GM19238 (cell line): ENCODE measurements at regions not wholly inside any gene's neighbourhood (a gene's known extent, or its start where the extent isn't known, plus 50 kb on each side); places are given as distances from the start of the nearest gene placed in this dataset.
"Not testable (repeated sequence)": the region's sequence is repeated elsewhere in the genome, so short reads cannot be mapped to it uniquely, and the experiment has no call there.

Source experiments
- DNase-seq: peaks from one replicate; pipeline ENCODE4 v3.0.0; 2011; ENCODE audit warnings: low spot score; ENCODE audit not compliant: insufficient read length

DNA sequence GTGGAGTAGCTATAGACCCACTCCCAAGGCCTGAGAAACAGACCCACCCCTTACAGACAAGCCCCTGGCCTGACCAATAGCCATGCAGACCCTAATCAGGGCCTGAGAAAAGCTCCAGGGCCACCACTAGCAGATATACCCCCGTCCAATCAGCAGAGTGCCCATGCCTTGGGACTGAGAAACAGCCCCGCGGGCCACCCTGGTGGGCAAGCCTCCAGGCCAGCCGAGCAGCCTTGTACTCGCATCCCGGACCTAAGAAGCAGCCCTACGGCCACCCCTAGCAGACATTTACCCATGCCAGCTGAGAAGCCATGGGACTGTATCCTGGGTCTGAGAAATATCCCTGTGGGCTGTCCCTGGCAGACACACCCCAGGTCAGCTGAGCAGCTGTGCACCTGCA is 436.5 kb downstream of the SMARCA1 start:
- no peak for DNase-seq

DNA sequence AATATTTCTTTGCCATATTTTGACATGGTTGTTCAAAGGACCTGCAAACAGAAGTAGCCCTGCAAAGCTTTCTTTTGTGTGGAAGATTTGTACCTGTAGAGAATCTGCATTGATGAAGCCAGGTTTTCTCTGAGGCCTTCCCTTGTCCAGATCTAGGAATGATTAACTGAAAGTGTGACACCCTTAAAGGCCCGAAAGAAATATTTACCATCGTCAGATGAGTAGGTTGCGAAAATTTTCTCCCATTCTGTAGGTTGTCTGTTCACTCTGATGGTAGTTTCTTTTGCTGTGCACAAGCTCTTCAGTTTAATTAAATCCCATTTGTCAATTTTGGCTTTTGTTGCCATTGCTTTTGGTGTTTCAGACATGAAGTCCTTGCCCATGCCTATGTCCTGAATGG is 439.0 kb downstream of the SMARCA1 start:
- DNase-seq, result not testable (repeated sequence)

DNA sequence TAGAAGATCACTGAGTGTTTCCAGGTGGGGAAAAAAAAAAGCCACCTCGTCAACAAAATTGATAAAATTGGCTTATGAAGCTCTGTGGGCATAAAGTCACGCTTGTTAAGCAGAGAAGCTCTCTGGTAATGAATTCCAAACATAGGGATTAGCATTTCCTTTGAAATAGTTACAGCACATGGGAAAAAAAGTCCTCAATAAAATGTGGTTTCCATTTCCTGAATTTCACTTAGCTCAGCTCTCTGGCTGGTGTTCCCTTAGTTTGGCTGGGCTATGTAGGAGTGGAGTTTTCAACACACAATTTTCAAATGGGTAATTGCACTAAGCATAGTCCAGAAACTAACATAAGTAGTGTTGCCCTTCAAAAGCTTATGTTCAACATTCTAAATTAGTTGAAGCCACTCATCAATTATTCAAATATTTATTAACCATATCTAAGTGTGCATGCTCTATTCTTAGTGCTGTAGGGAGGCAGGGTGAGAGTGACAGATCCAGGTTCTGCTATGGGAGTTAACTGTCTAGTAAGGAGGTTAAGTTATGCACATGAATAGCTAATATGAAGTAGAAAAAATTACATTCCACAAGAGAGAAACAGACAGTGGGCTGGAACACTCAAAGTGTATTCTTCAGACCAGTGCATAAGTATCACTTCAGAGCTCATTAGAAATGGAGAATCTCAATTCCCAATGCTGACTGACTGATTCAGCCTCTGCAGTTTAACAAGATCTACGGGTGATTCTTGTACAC is 445.7 kb downstream of the SMARCA1 start:
- no peak for DNase-seq

DNA sequence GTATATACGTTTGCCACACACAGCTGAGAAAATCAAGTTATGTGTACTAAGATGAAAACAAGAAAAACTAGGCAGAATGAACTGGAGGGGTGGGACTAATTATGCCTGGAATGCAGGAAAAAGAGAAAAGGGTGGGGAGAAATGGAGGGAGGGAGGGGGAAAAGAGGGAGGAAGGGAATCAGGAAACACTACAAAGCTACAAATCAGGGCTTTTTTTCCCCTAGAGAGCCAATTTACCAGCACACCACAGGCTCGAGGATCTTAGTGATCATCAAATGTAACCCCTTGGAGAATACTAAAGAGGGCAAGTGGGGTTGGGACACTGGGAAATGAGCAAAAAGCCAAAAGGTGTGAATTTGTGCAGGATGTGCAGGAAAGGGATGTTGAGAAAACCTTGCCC is 451.9 kb downstream of the SMARCA1 start:
- DNase-seq, result no peak

DNA sequence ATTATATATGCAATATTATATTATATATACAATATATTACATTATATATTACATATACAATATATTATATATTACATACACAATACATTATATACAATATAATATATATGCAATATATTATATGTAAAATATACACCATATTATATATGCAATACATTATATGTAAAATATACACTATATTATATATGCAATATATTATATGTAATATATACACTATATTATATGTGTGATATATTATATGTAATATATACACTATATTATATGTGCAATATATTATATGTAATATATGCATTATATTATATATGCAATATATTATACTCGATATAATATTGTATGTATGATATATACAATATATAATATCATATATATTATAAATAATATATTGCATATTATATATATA is 457.4 kb downstream of the SMARCA1 start:
- no peak for DNase-seq

DNA sequence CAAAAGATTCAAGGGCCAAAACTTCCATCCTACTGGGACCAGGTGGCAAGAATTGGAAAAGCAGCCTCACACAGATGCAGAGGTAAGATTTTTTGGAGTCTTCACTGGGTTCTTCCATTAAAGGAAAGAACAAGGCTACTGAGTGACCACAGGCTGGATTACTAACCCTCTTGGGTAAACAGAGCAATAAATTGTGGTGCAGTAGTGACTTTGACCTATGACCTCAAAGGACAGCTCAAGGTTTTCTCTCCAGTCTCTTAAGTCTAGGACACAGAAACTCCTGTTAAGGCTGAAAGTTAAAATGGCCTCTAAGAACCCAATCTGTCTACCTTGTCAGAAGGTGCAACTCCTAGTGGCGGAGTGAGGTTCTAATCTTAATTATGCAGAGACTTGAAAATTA is 464.9 kb downstream of the SMARCA1 start:
- DNase-seq, result no peak

DNA sequence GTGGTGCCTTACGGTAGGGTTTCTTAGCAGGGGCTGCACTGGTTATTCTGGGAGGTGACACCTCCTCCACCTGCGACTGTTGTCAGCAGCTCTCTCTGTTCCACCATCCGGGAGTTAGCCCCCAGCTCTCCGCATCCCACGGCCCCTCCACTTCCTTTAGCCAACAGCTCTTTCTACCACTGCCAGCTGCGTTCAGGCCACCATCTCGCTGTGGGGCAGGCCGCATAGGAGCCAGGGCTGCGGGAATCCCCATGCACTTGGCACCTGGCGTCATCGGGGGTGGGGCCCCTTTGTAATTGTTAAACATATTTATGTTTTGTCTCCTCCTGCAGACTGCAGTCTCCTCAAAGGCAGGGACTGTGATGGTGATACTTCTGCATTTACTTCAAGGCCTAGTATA is 480.2 kb downstream of the SMARCA1 start:
- no peak for DNase-seq

DNA sequence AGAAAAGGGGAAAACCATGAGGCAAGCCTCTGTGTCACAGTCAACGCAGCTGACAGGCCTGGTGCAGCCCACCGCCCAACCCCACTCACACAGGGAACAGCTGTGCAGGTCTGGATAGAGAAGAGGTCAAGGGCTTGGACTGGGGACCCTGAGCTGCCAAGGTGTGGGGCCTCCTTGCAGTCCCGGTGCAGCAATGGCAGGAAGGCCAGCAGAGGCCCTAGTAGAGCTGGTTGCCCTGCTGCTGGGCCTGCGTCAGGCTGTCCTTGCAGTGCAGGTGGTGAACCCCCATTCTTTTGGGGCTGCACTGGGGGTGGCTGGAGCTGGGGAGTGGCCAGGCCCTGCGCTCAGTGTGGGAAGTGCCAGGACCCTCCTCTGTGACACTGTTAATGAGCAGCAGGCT is 482.0 kb downstream of the SMARCA1 start:
- no peak for DNase-seq

DNA sequence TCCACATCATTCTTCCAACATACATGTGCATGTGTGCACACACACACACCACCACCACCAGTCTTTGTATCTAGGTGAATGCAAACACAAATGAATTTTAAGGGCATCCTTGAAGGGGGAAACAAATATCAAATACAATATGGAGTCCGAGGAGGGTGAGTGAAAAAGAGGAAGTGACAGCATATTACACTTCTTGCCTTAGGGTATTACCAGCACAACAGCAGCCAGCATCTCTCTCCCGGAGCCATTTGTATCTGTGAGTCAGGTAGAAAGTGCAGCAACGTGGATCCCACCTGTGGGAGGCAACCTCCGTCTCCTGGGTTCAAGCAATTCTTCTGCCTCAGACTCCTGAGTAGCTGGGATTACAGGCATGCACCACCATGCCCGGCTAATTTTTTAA is 483.2 kb downstream of the SMARCA1 start:
- DNase-seq, result no peak

DNA sequence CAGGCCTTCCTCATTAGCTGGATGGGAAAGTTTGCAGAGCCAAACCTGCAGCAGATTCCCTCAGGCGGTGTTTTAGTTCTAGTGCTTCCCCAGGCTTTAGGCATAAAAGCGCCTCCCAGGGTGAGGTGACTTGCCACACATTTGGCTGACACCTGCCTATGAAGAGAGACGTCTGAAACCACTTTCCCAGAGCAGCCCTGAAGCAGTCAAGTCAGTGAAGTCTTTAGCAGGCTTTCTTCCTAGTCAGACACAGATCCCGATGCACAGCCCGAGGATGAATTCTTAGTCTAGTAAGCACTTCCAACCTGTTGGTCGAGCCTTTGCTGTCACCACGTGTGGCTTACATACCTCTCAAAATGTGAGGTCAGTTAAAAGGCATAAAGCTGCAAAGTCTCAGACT is 484.1 kb downstream of the SMARCA1 start:
- no peak for DNase-seq

DNA sequence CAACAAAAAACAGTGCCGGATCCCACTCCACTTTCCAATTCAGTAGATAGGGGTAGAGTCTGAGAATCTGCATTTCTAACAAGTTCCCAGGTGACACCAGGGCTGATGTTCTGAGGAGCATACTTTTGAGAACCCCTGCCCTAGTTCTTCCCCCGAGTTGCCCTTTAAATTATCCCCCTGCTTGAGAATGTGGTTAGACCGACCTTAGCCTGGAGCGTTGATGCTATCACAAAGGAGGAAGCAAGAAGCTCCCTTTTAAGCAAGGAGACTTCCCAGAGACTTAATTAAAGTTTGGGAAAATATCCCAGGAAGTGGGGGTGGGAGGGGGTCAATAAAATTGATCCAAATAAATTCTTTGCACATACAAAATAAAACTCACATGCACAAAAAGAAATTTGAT is 485.9 kb downstream of the SMARCA1 start:
- DNase-seq, result no peak

DNA sequence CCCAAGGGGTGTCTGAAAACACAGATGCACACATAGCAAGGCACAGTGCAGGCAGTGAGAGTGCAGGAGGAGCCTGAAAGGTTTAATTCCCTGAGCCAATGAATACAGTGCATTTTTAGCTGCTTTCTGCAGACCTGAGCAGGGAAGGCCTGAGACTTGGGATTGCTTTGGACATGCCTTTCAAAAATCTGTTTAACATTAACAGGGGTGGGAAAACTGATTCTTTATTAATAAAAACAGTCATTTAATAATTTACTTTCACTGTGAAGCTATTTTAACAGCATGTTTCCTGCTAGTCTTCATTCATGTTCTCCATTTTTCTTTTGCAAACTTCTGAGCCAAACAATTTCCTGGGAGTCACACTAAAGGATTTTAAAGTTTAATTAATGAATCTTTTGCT is 488.1 kb downstream of the SMARCA1 start:
- no peak for DNase-seq

DNA sequence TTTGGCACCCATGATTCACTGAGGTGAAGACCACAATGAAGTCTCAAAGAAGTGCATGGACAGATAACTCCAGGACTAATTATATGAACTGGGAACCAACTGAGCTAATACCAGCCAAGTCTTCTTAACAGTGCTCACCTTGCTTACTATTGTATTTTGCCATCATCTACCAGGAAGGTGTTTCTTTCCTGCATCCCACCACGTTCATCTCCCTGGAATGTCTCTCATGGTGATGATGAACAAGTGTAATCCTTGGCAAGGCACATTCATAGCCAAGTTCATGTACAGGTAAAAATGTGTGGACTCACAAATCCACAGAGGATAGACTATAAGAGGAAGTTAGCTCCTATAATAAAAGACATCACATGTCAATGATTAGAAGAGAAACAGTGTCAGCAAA is 489.1 kb downstream of the SMARCA1 start:
- DNase-seq, result no peak

DNA sequence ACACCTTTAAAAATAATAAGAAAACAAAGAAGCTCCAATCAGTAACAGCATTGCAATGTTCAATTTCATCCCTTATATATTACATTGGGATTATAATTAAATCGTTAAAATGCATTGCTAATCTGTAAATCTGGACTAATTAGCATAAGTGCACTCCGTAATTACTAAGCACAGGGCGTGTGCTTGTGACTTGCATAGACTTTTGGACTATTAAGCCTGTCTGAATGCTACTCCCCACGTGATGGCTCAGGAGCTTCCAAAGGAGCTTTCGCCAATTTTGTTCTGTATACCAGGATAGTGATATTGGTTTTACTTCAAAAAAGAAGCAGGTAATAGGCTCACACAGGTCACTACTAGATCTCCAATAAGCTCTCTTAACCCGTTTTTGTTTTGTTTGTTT is 497.1 kb downstream of the SMARCA1 start:
- DNase-seq, result no peak

DNA sequence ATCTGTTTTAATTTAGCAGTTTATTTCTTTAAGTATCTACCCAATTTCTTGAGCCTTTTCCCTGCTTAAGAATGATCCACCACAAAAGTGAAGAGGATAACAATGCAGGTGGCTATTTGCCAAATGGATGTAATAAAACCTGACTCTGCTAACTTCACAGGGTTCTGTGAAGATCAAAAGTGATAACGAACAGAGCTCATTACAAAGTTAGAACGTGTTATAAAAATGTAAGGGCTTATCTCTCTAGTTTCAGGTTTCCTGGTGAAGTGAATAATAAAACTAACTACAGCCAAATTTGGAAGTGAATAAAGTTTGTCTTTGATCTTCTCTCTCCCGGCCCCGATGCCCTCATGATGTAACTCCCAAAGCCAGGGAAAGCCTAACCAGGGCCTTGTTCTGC is 497.9 kb downstream of the SMARCA1 start:
- DNase-seq, result no peak

DNA sequence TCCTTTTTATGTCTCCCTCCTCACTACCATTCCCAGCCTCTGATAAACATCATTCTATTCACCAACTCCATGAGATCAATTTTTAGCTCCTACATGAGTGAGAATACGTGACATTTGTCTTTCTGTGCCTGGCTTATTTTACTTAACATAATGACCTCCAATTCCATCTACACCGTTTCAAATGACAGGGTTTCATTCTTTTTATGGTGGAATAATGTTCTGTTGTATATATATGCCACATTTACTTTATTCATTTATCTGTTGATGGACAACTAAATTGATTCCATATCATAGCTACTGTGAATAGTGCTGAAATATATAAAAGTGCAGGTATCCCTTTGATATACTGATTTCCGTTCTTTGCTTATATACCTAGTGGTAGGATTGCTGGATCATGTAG is 503.9 kb downstream of the SMARCA1 start:
- no peak for DNase-seq

DNA sequence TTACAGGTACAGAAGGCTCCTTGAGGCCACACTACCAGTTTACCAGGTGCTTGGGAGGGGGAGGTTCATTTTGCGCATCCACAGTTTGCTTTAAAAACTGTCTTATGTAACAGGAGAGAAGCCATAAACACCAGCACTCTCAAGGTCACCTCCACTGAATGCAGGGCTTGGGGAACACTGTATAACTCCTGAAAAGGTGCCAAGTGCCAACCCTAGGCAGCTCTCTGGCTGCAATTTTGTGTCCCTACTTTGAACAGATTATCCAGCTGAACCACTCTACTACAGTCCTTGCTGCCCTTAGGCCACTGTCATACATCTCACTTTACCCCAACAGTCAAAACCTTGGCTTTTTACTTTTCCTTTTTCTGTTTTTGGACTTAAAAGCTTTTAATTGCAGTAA is 507.9 kb downstream of the SMARCA1 start:
- no peak for DNase-seq

DNA sequence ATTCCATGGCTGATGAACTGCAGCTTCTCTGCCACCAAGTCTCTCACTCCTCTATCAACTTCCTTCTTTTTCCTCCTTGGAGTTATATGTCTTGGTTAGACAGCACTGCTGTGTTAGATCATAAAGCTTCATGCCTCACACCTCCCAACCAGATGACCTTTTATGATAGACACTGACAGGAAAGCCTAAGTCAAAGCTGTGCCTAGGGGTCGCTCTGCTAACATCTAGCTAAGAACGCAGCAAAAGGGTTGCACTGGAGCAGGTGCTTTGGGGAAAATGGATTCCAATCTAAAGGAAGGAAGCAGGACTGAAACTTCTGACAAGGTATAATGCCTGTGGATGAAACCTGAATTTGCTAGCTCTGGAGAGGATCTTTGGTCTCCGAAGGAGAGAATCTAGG is 509.7 kb downstream of the SMARCA1 start:
- no peak for DNase-seq

DNA sequence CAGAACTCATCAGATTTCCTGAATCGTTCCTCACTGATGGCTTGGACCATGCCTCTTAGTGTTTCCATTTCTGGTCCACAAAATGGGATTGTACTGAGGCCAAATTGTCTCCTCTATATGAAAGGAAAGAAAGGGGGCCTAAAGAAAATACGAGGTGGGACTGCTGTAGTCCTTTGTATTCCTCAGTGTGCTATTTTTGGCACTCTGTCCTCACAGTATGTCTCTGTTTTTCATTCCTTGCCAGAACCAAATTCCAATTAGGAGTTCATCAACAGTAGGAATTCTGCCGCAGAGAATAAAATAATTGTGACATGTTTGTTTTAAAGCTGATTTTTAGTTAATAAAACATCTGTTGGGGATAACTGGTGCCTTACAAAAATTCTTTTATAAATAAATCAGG is 515.7 kb downstream of the SMARCA1 start:
- DNase-seq, result no peak

DNA sequence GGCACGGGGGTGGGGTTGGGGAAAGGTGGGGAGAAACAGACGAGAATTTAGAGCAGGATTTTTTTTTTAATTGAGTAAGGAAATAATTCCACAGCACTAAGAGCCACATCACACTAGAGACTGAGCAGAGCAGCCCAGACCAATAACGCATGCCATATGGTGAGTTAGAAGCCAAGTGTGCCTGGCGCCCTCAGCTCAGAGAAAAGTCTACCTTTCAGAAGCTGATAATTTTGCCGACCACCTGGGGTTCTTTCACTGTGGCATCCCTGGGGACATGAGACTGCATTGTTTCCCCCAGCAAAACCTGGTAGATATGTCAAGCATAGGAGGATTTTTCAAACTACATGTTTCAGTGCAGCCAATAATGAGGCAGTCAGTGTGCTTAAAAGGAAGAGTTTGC is 516.8 kb downstream of the SMARCA1 start:
- DNase-seq, result no peak

DNA sequence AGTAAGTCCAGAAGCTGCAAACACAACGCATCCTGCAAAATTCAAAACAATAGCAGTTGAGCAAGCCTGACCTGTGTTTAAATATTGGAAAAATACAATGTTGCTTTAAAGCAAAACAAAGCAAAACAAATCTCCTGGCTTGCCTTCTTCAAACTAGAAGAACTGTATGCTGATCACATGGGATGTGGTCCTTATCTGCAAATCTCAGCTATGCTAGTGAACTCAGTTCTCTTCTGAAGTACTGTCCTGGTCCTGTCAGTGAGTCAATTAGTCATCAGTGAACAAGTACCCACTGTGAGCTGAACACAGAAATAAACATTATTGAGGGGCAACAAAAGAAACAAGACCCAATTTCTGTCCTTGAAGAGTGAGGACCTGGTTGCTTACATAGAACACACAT is 522.5 kb downstream of the SMARCA1 start:
- no peak for DNase-seq

DNA sequence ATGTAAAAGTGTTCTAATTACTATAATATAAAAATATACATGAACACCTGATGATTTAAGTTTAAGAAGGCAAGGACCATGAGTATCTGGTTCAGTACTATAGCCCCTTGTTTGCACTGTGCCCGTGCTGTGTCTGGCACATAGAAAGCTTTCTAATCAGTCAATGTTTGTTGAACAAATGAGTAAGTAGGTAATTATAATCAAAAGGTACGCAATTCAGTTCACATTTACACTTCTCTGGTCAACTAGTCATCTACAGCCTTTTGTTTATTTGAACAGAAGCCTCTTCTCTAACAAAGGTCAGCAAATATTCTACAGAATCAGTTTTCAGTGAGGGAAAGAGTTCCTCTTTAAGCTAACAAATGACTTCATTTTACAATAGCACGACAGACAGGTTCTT is 523.3 kb downstream of the SMARCA1 start:
- no peak for DNase-seq

DNA sequence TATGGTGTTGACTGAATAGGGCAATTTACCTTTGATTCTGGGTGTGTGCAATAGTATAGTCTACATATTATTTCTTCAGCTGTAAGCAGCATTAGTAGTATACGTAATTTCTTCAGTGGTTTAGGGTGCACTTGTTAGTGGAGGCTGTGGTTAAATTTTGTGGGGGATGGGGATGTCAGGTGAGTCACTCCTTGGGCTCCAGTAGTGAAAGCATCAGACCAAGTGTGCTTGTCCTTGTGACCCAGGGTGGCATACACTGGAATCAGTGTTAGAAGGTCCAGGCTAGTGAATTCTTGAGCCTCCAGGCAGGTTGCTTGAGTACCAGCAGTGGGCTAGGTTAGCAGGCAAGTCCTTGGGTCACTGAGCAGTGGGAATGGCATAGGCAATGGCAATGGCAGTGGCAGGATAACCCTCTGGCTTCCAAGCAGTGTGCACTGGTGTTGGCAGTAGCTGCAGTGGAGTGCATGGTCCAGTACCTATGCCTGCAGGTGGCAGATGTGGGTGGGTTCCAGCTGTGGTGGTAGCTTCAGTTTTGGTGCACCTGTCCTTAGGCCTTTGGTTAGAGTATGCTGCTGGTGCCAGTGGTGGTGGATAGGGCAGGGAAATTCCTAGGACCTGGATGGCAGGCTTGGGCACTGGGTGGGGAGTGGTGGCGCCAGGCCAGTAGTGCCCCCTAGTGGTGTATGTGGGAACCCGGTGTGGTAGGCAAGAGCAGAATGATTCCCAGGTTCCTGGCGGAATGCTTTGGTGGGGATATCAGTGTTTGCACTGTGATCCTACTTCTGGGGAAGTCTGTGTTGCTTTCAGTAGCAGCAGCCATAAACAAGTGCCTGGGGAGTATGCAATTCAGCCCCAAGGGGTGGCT is 531.0 kb downstream of the SMARCA1 start:
- DNase-seq, result no peak
